ENCODE measurements at regions not wholly inside any gene's neighbourhood (a gene's known extent, or its start where the extent isn't known, plus 50 kb on each side); places are given as distances from the start of the nearest gene placed in this dataset.
"Not testable (repeated sequence)": the region's sequence is repeated elsewhere in the genome, so short reads cannot be mapped to it uniquely, and the experiment has no call there.

- H3K36me3 Mint-ChIP-seq (ENCODE audit: low read depth) = no peaks in the 10 kb centered on the region
- no peak overlapping the region for H3K4me3 Mint-ChIP-seq (ENCODE audit: low read depth)
- DNase-seq (ENCODE audit: low spot score) = no peak
- H3K4me1 Mint-ChIP-seq (ENCODE audit: low read depth) = no peaks in the 10 kb centered on the region
- intact Hi-C loops (cut with micrococcal nuclease) = no loop called here
- no peaks in the 10 kb centered on the region for H3K27me3 Mint-ChIP-seq (ENCODE audit: low read depth)
- H3K9me3 Mint-ChIP-seq = peaks cover 43% of the 10 kb centered on the region
- H3K27ac Mint-ChIP-seq = no peak overlapping the region
Measured at GRCh38 chr2:4745056-4745991, 946.9 kb upstream of the SOX11 start.

GRCh38 chr2:4753721-4754120 is 938.5 kb upstream of the SOX11 start:
- no peak for DNase-seq (ENCODE audit: low spot score)
- Mint-ChIP-seq H3K4me3 (ENCODE audit: low read depth) (no peak overlapping the region), H3K9me3 (peaks cover 30% of the 10 kb centered on the region), H3K27me3 (ENCODE audit: low read depth) (no peaks in the 10 kb centered on the region), H3K4me1 (ENCODE audit: low read depth) (no peaks in the 10 kb centered on the region), H3K27ac (no peak overlapping the region), H3K36me3 (ENCODE audit: low read depth) (no peaks in the 10 kb centered on the region)
- intact Hi-C loops (cut with micrococcal nuclease) = no loop called here

- no peak for DNase-seq (ENCODE audit: low spot score)
- H3K27ac Mint-ChIP-seq = no peak overlapping the region
- H3K9me3 Mint-ChIP-seq = peaks cover 26% of the 10 kb centered on the region
- H3K27me3 Mint-ChIP-seq (ENCODE audit: low read depth) = no peaks in the 10 kb centered on the region
- no peak overlapping the region for H3K4me3 Mint-ChIP-seq (ENCODE audit: low read depth)
- intact Hi-C loops (cut with micrococcal nuclease) = no loop called here
- H3K4me1 Mint-ChIP-seq (ENCODE audit: low read depth) = no peaks in the 10 kb centered on the region
- no peaks in the 10 kb centered on the region for H3K36me3 Mint-ChIP-seq (ENCODE audit: low read depth)
Measured at GRCh38 chr2:4762951-4763376, 929.2 kb upstream of the SOX11 start.

- H3K36me3 Mint-ChIP-seq (ENCODE audit: low read depth) = no peaks in the 10 kb centered on the region
- no peak overlapping the region for H3K27ac Mint-ChIP-seq
- H3K9me3 Mint-ChIP-seq = peaks cover 23% of the 10 kb centered on the region
- H3K4me1 Mint-ChIP-seq (ENCODE audit: low read depth) = no peaks in the 10 kb centered on the region
- DNase-seq (ENCODE audit: low spot score) = no peak
- H3K4me3 Mint-ChIP-seq (ENCODE audit: low read depth) = no peak overlapping the region
- H3K27me3 Mint-ChIP-seq (ENCODE audit: low read depth) = no peaks in the 10 kb centered on the region
- intact Hi-C loops (cut with micrococcal nuclease) = no loop called here
Measured at GRCh38 chr2:4765787-4766530, 926.2 kb upstream of the SOX11 start.

GRCh38 chr2:4775668-4776067 is 916.5 kb upstream of the SOX11 start:
- DNase-seq (ENCODE audit: low spot score) = no peak
- intact Hi-C loops (cut with micrococcal nuclease) = no loop called here
- Mint-ChIP-seq H3K27ac (no peak overlapping the region), H3K27me3 (ENCODE audit: low read depth) (no peaks in the 10 kb centered on the region), H3K36me3 (ENCODE audit: low read depth) (no peaks in the 10 kb centered on the region), H3K4me3 (ENCODE audit: low read depth) (no peak overlapping the region), H3K9me3 (peaks cover 48% of the 10 kb centered on the region), H3K4me1 (ENCODE audit: low read depth) (no peaks in the 10 kb centered on the region)

GRCh38 chr2:4780679-4781078 is 911.5 kb upstream of the SOX11 start:
- Mint-ChIP-seq H3K27ac (no peak overlapping the region), H3K9me3 (peaks cover 56% of the 10 kb centered on the region), H3K36me3 (ENCODE audit: low read depth) (no peaks in the 10 kb centered on the region), H3K4me3 (ENCODE audit: low read depth) (no peak overlapping the region), H3K4me1 (ENCODE audit: low read depth) (no peaks in the 10 kb centered on the region), H3K27me3 (ENCODE audit: low read depth) (no peaks in the 10 kb centered on the region)
- no peak for DNase-seq (ENCODE audit: low spot score)
- intact Hi-C loops (cut with micrococcal nuclease) = no loop called here

GRCh38 chr2:4782647-4783046 is 909.5 kb upstream of the SOX11 start:
- intact Hi-C loops (cut with micrococcal nuclease) = no loop called here

GRCh38 chr2:4791488-4791887 is 900.7 kb upstream of the SOX11 start:
- H3K36me3 Mint-ChIP-seq (ENCODE audit: low read depth) = no peaks in the 10 kb centered on the region
- H3K27me3 Mint-ChIP-seq (ENCODE audit: low read depth) = no peaks in the 10 kb centered on the region
- no peaks in the 10 kb centered on the region for H3K4me1 Mint-ChIP-seq (ENCODE audit: low read depth)
- no peak overlapping the region for H3K27ac Mint-ChIP-seq
- H3K4me3 Mint-ChIP-seq (ENCODE audit: low read depth) = no peak overlapping the region
- no peak for DNase-seq (ENCODE audit: low spot score)
- intact Hi-C loops (cut with micrococcal nuclease) = no loop called here
- peaks cover 45% of the 10 kb centered on the region for H3K9me3 Mint-ChIP-seq

More at GRCh38 chr2:4782647-4783046, 909.5 kb upstream of the SOX11 start:
- Mint-ChIP-seq H3K9me3 (peaks cover 60% of the 10 kb centered on the region), H3K4me3 (ENCODE audit: low read depth) (no peak overlapping the region), H3K4me1 (ENCODE audit: low read depth) (no peaks in the 10 kb centered on the region), H3K27me3 (ENCODE audit: low read depth) (no peaks in the 10 kb centered on the region), H3K27ac (no peak overlapping the region), H3K36me3 (ENCODE audit: low read depth) (no peaks in the 10 kb centered on the region)
- no peak for DNase-seq (ENCODE audit: low spot score)

- peaks cover 44% of the 10 kb centered on the region for H3K9me3 Mint-ChIP-seq
- intact Hi-C loops (cut with micrococcal nuclease) = no loop called here
- H3K27ac Mint-ChIP-seq = no peak overlapping the region
- H3K27me3 Mint-ChIP-seq (ENCODE audit: low read depth) = no peaks in the 10 kb centered on the region
- no peaks in the 10 kb centered on the region for H3K36me3 Mint-ChIP-seq (ENCODE audit: low read depth)
- no peak overlapping the region for H3K4me3 Mint-ChIP-seq (ENCODE audit: low read depth)
- DNase-seq (ENCODE audit: low spot score) = no peak
- H3K4me1 Mint-ChIP-seq (ENCODE audit: low read depth) = no peaks in the 10 kb centered on the region
Measured at GRCh38 chr2:4792126-4792525, 900.1 kb upstream of the SOX11 start.

GRCh38 chr2:4803396-4803795 is 888.8 kb upstream of the SOX11 start:
- Mint-ChIP-seq H3K4me3 (ENCODE audit: low read depth) (no peak overlapping the region), H3K27ac (no peak overlapping the region), H3K9me3 (peaks cover 31% of the 10 kb centered on the region), H3K36me3 (ENCODE audit: low read depth) (no peaks in the 10 kb centered on the region), H3K4me1 (ENCODE audit: low read depth) (no peaks in the 10 kb centered on the region), H3K27me3 (ENCODE audit: low read depth) (no peaks in the 10 kb centered on the region)
- intact Hi-C loops (cut with micrococcal nuclease) = no loop called here
- DNase-seq (ENCODE audit: low spot score) = no peak

- H3K27ac Mint-ChIP-seq; intact Hi-C loops (cut with micrococcal nuclease); DNase-seq (ENCODE audit: low spot score); H3K4me1 Mint-ChIP-seq (ENCODE audit: low read depth); H3K4me3 Mint-ChIP-seq (ENCODE audit: low read depth); H3K36me3 Mint-ChIP-seq (ENCODE audit: low read depth); H3K27me3 Mint-ChIP-seq (ENCODE audit: low read depth): not testable (repeated sequence)
- H3K9me3 Mint-ChIP-seq = peaks cover 51% of the 10 kb centered on the region
Measured at GRCh38 chr2:4814137-4814536, 878.0 kb upstream of the SOX11 start.

- intact Hi-C loops (cut with micrococcal nuclease) = no loop called here
- peaks cover 4% of the 10 kb centered on the region for H3K9me3 Mint-ChIP-seq
- H3K4me3 Mint-ChIP-seq (ENCODE audit: low read depth) = no peak overlapping the region
- no peak for DNase-seq (ENCODE audit: low spot score)
- H3K4me1 Mint-ChIP-seq (ENCODE audit: low read depth) = no peaks in the 10 kb centered on the region
- H3K27me3 Mint-ChIP-seq (ENCODE audit: low read depth) = no peaks in the 10 kb centered on the region
- H3K27ac Mint-ChIP-seq = no peak overlapping the region
- no peaks in the 10 kb centered on the region for H3K36me3 Mint-ChIP-seq (ENCODE audit: low read depth)
Measured at GRCh38 chr2:4827836-4828235, 864.3 kb upstream of the SOX11 start.

- H3K27ac Mint-ChIP-seq = no peak overlapping the region
- H3K36me3 Mint-ChIP-seq (ENCODE audit: low read depth) = no peaks in the 10 kb centered on the region
- no peaks in the 10 kb centered on the region for H3K4me1 Mint-ChIP-seq (ENCODE audit: low read depth)
- no peak for DNase-seq (ENCODE audit: low spot score)
- H3K4me3 Mint-ChIP-seq (ENCODE audit: low read depth) = no peak overlapping the region
- H3K9me3 Mint-ChIP-seq = peaks cover 4% of the 10 kb centered on the region
- intact Hi-C loops (cut with micrococcal nuclease) = no loop called here
- no peaks in the 10 kb centered on the region for H3K27me3 Mint-ChIP-seq (ENCODE audit: low read depth)
Measured at GRCh38 chr2:4828682-4829374, 863.4 kb upstream of the SOX11 start.

Measured in activated T-helper 2 cell treated with anti-CD3 and anti-CD28 coated beads, Interferon-gamma antibody, Interleukin-2, Interleukin-4, amounts not matched to agents 10 μg/mL and 5 μg/mL and 100 μg/mL, durations not matched to agents 14 hours and 24 hours and 36 hours (primary cell).